ENCODE measurements at regions not wholly inside any gene's neighbourhood (a gene's known extent, or its start where the extent isn't known, plus 50 kb on each side); places are given as distances from the start of the nearest gene placed in this dataset.

GRCh38 chr3:59106085-59106648 lies 56.3 kb upstream of the CFAP20DC start:
- Histone ChIP-seq H3K36me3 (ENCODE audit: insufficient read depth, low read length) (no peaks in the 10 kb centered on the region), H4K20me1 (ENCODE audit: insufficient read depth, low read length) (no peaks in the 10 kb centered on the region), H3K4me3 (ENCODE audit: insufficient read depth, low read depth, low read length) (no peak overlapping the region), H3K9me3 (ENCODE audit: insufficient read depth, low read depth, low read length) (no peaks in the 10 kb centered on the region), H3K4me1 (ENCODE audit: insufficient read depth, low read length) (peaks cover 2% of the 10 kb centered on the region), H3K4me2 (ENCODE audit: low read length) (no peak overlapping the region), H3K79me2 (ENCODE audit: insufficient read depth, low read length) (no peaks in the 10 kb centered on the region), H3K9ac (ENCODE audit: low read length) (no peak overlapping the region), H2AFZ (ENCODE audit: low read depth, low read length) (no peak overlapping the region), H3K27ac (ENCODE audit: low read depth, low read length) (no peak overlapping the region), H3K27me3 (ENCODE audit: insufficient read depth, low read length) (no peaks in the 10 kb centered on the region)
- H3K4me1 Mint-ChIP-seq (ENCODE audit: low read depth, unreplicated experiment) = peaks cover 11% of the 10 kb centered on the region
- no peak for DNase-seq (ENCODE audit: low read depth)
- H3K9me3 Mint-ChIP-seq (ENCODE audit: unreplicated experiment) = no peaks in the 10 kb centered on the region
- no peak for FAIRE-seq
- H3K36me3 Mint-ChIP-seq (ENCODE audit: low read depth, unreplicated experiment) = no peaks in the 10 kb centered on the region
- H3K27me3 Mint-ChIP-seq (ENCODE audit: low read depth, unreplicated experiment) = no peaks in the 10 kb centered on the region
- TF ChIP-seq CTCF (IDR thresholded peaks at IDR 0.05; ENCODE audit: insufficient read depth, low read depth, low read length) (no peak), EZH2 (IDR thresholded peaks at IDR 0.05; ENCODE audit: insufficient read depth, low read length) (no peak)
- H3K27ac Mint-ChIP-seq (ENCODE audit: unreplicated experiment) = no peak overlapping the region
- H3K4me3 Mint-ChIP-seq (ENCODE audit: unreplicated experiment) = no peak overlapping the region

- no peak for FAIRE-seq
- Histone ChIP-seq H4K20me1 (ENCODE audit: insufficient read depth, low read length) (no peaks in the 10 kb centered on the region), H3K27ac (ENCODE audit: low read depth, low read length) (no peak overlapping the region), H3K9ac (ENCODE audit: low read length) (no peak overlapping the region), H3K4me1 (ENCODE audit: insufficient read depth, low read length) (peaks cover 6% of the 10 kb centered on the region), H3K9me3 (ENCODE audit: insufficient read depth, low read depth, low read length) (no peaks in the 10 kb centered on the region), H3K4me3 (ENCODE audit: insufficient read depth, low read depth, low read length) (no peak overlapping the region), H3K27me3 (ENCODE audit: insufficient read depth, low read length) (no peaks in the 10 kb centered on the region), H2AFZ (ENCODE audit: low read depth, low read length) (no peak overlapping the region), H3K36me3 (ENCODE audit: insufficient read depth, low read length) (no peaks in the 10 kb centered on the region), H3K4me2 (ENCODE audit: low read length) (no peak overlapping the region), H3K79me2 (ENCODE audit: insufficient read depth, low read length) (no peaks in the 10 kb centered on the region)
- no peak for DNase-seq (ENCODE audit: low read depth)
- Mint-ChIP-seq H3K9me3 (ENCODE audit: unreplicated experiment) (peaks cover 3% of the 10 kb centered on the region), H3K4me1 (ENCODE audit: low read depth, unreplicated experiment) (peaks cover 13% of the 10 kb centered on the region), H3K36me3 (ENCODE audit: low read depth, unreplicated experiment) (no peaks in the 10 kb centered on the region), H3K27me3 (ENCODE audit: low read depth, unreplicated experiment) (peaks cover 2% of the 10 kb centered on the region), H3K4me3 (ENCODE audit: unreplicated experiment) (no peak overlapping the region), H3K27ac (ENCODE audit: unreplicated experiment) (no peak overlapping the region)
- TF ChIP-seq EZH2 (IDR thresholded peaks at IDR 0.05; ENCODE audit: insufficient read depth, low read length) = no peak
- TF ChIP-seq CTCF (IDR thresholded peaks at IDR 0.05; ENCODE audit: insufficient read depth, low read depth, low read length) = no peak
Observed at GRCh38 chr3:59103552-59103951, 53.7 kb upstream of the CFAP20DC start.

- H3K9me3 Mint-ChIP-seq (ENCODE audit: unreplicated experiment) = peaks cover 13% of the 10 kb centered on the region
- Histone ChIP-seq H3K9ac (ENCODE audit: low read length) (peak overlapping the region; percentile 14), H3K27me3 (ENCODE audit: insufficient read depth, low read length) (no peaks in the 10 kb centered on the region), H3K79me2 (ENCODE audit: insufficient read depth, low read length) (no peaks in the 10 kb centered on the region), H4K20me1 (ENCODE audit: insufficient read depth, low read length) (no peaks in the 10 kb centered on the region), H3K36me3 (ENCODE audit: insufficient read depth, low read length) (no peaks in the 10 kb centered on the region), H3K4me2 (ENCODE audit: low read length) (no peak overlapping the region), H3K4me1 (ENCODE audit: insufficient read depth, low read length) (peaks cover 6% of the 10 kb centered on the region), H3K4me3 (ENCODE audit: insufficient read depth, low read depth, low read length) (no peak overlapping the region), H3K27ac (ENCODE audit: low read depth, low read length) (peak overlapping the region; percentile 38), H3K9me3 (ENCODE audit: insufficient read depth, low read depth, low read length) (no peaks in the 10 kb centered on the region), H2AFZ (ENCODE audit: low read depth, low read length) (no peak overlapping the region)
- H3K4me1 Mint-ChIP-seq (ENCODE audit: low read depth, unreplicated experiment) = peaks cover 6% of the 10 kb centered on the region
- FAIRE-seq = no peak
- peaks cover 2% of the 10 kb centered on the region for H3K27me3 Mint-ChIP-seq (ENCODE audit: low read depth, unreplicated experiment)
- peaks cover 2% of the 10 kb centered on the region for H3K36me3 Mint-ChIP-seq (ENCODE audit: low read depth, unreplicated experiment)
- H3K4me3 Mint-ChIP-seq (ENCODE audit: unreplicated experiment) = no peak overlapping the region
- no peak overlapping the region for H3K27ac Mint-ChIP-seq (ENCODE audit: unreplicated experiment)
- DNase-seq (ENCODE audit: low read depth) = peak; percentile 47
- no peak for TF ChIP-seq CTCF (IDR thresholded peaks at IDR 0.05; ENCODE audit: insufficient read depth, low read depth, low read length)
- TF ChIP-seq EZH2 (IDR thresholded peaks at IDR 0.05; ENCODE audit: insufficient read depth, low read length) = no peak
Observed at GRCh38 chr3:59101231-59101736, 51.5 kb upstream of the CFAP20DC start.
